ENCODE measurements at regions not wholly inside any gene's neighbourhood (a gene's known extent, or its start where the extent isn't known, plus 50 kb on each side); places are given as distances from the start of the nearest gene placed in this dataset.

- no peak for TF ChIP-seq CTCF (IDR thresholded peaks at IDR 0.05)
- no peak for TF ChIP-seq FOXP4 (CRISPR knock-in tag; IDR thresholded peaks at IDR 0.05)
- TF ChIP-seq TCF7 (CRISPR knock-in tag; IDR thresholded peaks at IDR 0.05; ENCODE audit: low read depth): no peak
- no peak for TF ChIP-seq GTF2I (CRISPR knock-in tag; conservative IDR thresholded peaks at IDR 0.05)
- TF ChIP-seq E2F5 (CRISPR knock-in tag; IDR thresholded peaks at IDR 0.05): no peak
- TF ChIP-seq HMGXB4 (CRISPR knock-in tag; IDR thresholded peaks at IDR 0.05): no peak
- TF ChIP-seq NFYB (CRISPR knock-in tag; conservative IDR thresholded peaks at IDR 0.05; ENCODE audit: low read depth): no peak
Measured at GRCh38 chr6:120545353-120545752, 788.9 kb downstream of the TBC1D32 start.
